HCT116 (cell line): ENCODE measurements at regions not wholly inside any gene's neighbourhood (a gene's known extent, or its start where the extent isn't known, plus 50 kb on each side); places are given as distances from the start of the nearest gene placed in this dataset.

Experiments used
- ATAC-seq: fragments of 200-7000 bp; cut with Tn5 transposase; 2 replicates; pipeline ENCODE4 v1.9.1; 2020; ENCODE audit warnings: mild to moderate bottlenecking, moderate library complexity
- BruUV-seq: library from RNA; stranded (reverse); fragments of 400-500 nt; replicated peaks from 2 replicates; lab custom pipeline; 2021; lab: Mats Ljungman, UMichigan
- CTCF ChIA-PET: fragments of 300-600 bp; sonication (Branson Sonifier 250); formaldehyde crosslinking; loops from one replicate; lab custom pipeline; 2021; ENCODE audit warnings: antibody characterized with exemption; lab: Charles Lee
- POLR2A ChIA-PET: fragments of 300-600, 350-600 bp; sonication (Branson Sonifier 250); formaldehyde crosslinking; loops from one replicate; lab custom pipeline; 2021; ENCODE audit warnings: antibody characterized with exemption; lab: Charles Lee
- RAD21 ChIA-PET, 2 experiments: fragments of 300-600 bp; sonication (Branson Sonifier 250); formaldehyde crosslinking; loops; one replicate each; lab custom pipeline; 2023; ENCODE audit warnings: low total read pairs in 2 of 2; ENCODE audit not compliant: uncharacterized antibody in 2 of 2, unreplicated experiment in 2 of 2, low non-redundant PET in 1 of 2; lab: Charles Lee
- DNase-seq: peaks from one replicate; pipeline ENCODE4 v3.0.0-alpha.2; 2010; ENCODE audit warnings: low read depth, low spot score
- H2AFZ ChIP-seq: fragments of 200-600 bp; shearing (Covaris generic), sonication (generic); 2 replicates; pipeline ENCODE4 v1.6.1; 2017; ENCODE audit warnings: low read depth, mixed run types, mixed read lengths, antibody characterized with exemption, low read length; ENCODE audit not compliant: poor library complexity, severe bottlenecking
- H3K27ac ChIP-seq: 2 replicates; pipeline ENCODE4 v1.5.1; 2012; ENCODE audit warnings: low read depth, low read length
- H3K27me3 ChIP-seq: fragments of 200-600 bp; sonication (generic); 2 replicates; pipeline ENCODE4 v1.6.1; 2016; ENCODE audit warnings: mixed run types, low read length, mixed read lengths; ENCODE audit not compliant: insufficient read depth
- H3K36me3 ChIP-seq, 2 experiments: fragments of 200-500 bp in 1 of 2; fragments of 200-600 bp in 1 of 2; sonication (Bioruptor generic) in 1 of 2; sonication (generic) in 1 of 2; 2 replicates each; pipeline versions ENCODE4 v1.5.1 to v1.6.1; 2014 to 2016; ENCODE audit warnings: low read length in 2 of 2, inconsistent platforms in 1 of 2, mixed read lengths in 1 of 2, mixed run types in 1 of 2; ENCODE audit not compliant: insufficient read depth in 2 of 2, control insufficient read depth in 1 of 2
- H3K4me1 ChIP-seq, 2 experiments: fragments of 200-600 bp in 1 of 2; sonication (generic) in 1 of 2; 2 replicates each; pipeline versions ENCODE4 v1.5.1 to v1.6.1; 2012 to 2017; ENCODE audit warnings: low read length in 2 of 2, inconsistent platforms in 1 of 2, mild to moderate bottlenecking in 1 of 2, mixed read lengths in 1 of 2, mixed run types in 1 of 2, moderate library complexity in 1 of 2; ENCODE audit not compliant: insufficient read depth in 2 of 2, control insufficient read depth in 1 of 2
- H3K4me2 ChIP-seq: fragments of 200-600 bp; sonication (generic); 2 replicates; pipeline ENCODE4 v1.6.1; 2017; ENCODE audit warnings: mixed run types, low read length, mixed read lengths
- H3K4me3 ChIP-seq, 2 experiments: fragments of 200-600 bp in 1 of 2; sonication (generic) in 1 of 2; replicated peaks in 1 of 2; 2 replicates each; pipeline ENCODE4 v1.5.1; 2011 to 2016; ENCODE audit warnings: low read length in 2 of 2, control low read depth in 1 of 2, low read depth in 1 of 2, mild to moderate bottlenecking in 1 of 2, mixed read lengths in 1 of 2, mixed run types in 1 of 2
- H3K79me2 ChIP-seq: fragments of 200-600 bp; sonication (generic); 2 replicates; pipeline ENCODE4 v1.6.1; 2017; ENCODE audit warnings: mild to moderate bottlenecking, mixed run types, low read length, moderate library complexity, mixed read lengths; ENCODE audit not compliant: insufficient read depth
- H3K9ac ChIP-seq: fragments of 200-600 bp; sonication (generic); 2 replicates; pipeline ENCODE4 v1.6.1; 2016; ENCODE audit warnings: low read length, mixed read lengths
- H3K9me2 ChIP-seq: fragments of 200-600 bp; sonication (generic), shearing (Covaris generic); 2 replicates; pipeline ENCODE4 v1.6.1; 2017; ENCODE audit warnings: mixed run types, mild to moderate bottlenecking, moderate library complexity; ENCODE audit not compliant: insufficient read depth
- H3K9me3 ChIP-seq, 2 experiments: fragments of 200-500 bp in 1 of 2; fragments of 200-600 bp in 1 of 2; sonication (Bioruptor generic) in 1 of 2; sonication (generic) in 1 of 2; 2 replicates each; pipeline ENCODE4 v1.6.1; 2014 to 2017; ENCODE audit warnings: low read length in 2 of 2, mixed read lengths in 2 of 2, inconsistent platforms in 1 of 2, low read depth in 1 of 2, mild to moderate bottlenecking in 1 of 2, mixed run types in 1 of 2, moderate library complexity in 1 of 2; ENCODE audit not compliant: control insufficient read depth in 1 of 2, insufficient read depth in 1 of 2
- H4K20me1 ChIP-seq: fragments of 200-600 bp; sonication (generic), shearing (Covaris generic); 2 replicates; pipeline ENCODE4 v1.6.1; 2017; ENCODE audit warnings: mixed run types, mild to moderate bottlenecking, moderate library complexity; ENCODE audit not compliant: insufficient read depth
- ATF3 ChIP-seq: IDR thresholded peaks from 2 replicates; pipeline ENCODE4 v1.6.1; 2012
- CBX3 ChIP-seq: IDR thresholded peaks from 2 replicates; pipeline ENCODE4 v1.6.1; 2012; ENCODE audit warnings: low read depth
- CEBPB ChIP-seq: IDR thresholded peaks from 2 replicates; pipeline ENCODE4 v1.6.1; 2012; ENCODE audit warnings: low read depth
- EGR1 ChIP-seq: IDR thresholded peaks from 2 replicates; pipeline ENCODE4 v1.6.1; 2012; ENCODE audit warnings: low read depth
- EZH2 ChIP-seq: fragments of 200-600 bp; sonication (generic); IDR thresholded peaks from 2 replicates; pipeline ENCODE4 v1.6.1; 2017; ENCODE audit warnings: antibody characterized with exemption, mixed run types
- EZH2phosphoT487 ChIP-seq: fragments of 200-600 bp; IDR thresholded peaks from 2 replicates; pipeline ENCODE4 v1.6.1; 2018; ENCODE audit warnings: antibody characterized with exemption, borderline replicate concordance
- FOSL1 ChIP-seq: IDR thresholded peaks from 2 replicates; pipeline ENCODE4 v1.6.1; 2012; ENCODE audit warnings: low read depth
- JUND ChIP-seq: IDR thresholded peaks from 2 replicates; pipeline ENCODE4 v1.6.1; 2012
- MAX ChIP-seq: IDR thresholded peaks from 2 replicates; pipeline ENCODE4 v1.6.1; 2012
- POLR2A ChIP-seq: IDR thresholded peaks from 2 replicates; pipeline ENCODE4 v1.7.0; 2011; ENCODE audit warnings: borderline replicate concordance; ENCODE audit not compliant: insufficient read depth, insufficient read length; ENCODE audit errors: extremely low read depth
- POLR2AphosphoS5 ChIP-seq: IDR thresholded peaks from 2 replicates; pipeline ENCODE4 v1.6.1; 2011; ENCODE audit warnings: mild to moderate bottlenecking, low read depth, low read length, moderate library complexity
- RAD21 ChIP-seq: IDR thresholded peaks from 2 replicates; pipeline ENCODE4 v1.6.1; 2012; ENCODE audit warnings: low read depth, mild to moderate bottlenecking
- SP1 ChIP-seq: IDR thresholded peaks from 2 replicates; pipeline ENCODE4 v1.6.1; 2012; ENCODE audit warnings: low read depth
- SRF ChIP-seq: IDR thresholded peaks from 2 replicates; pipeline ENCODE4 v1.6.1; 2012; ENCODE audit warnings: low read depth
- YY1 ChIP-seq: IDR thresholded peaks from 2 replicates; pipeline ENCODE4 v1.6.1; 2011; ENCODE audit warnings: low read length, low read depth, moderate library complexity, mild to moderate bottlenecking; ENCODE audit not compliant: insufficient replicate concordance; ENCODE audit errors: extremely low read depth
- ZBTB33 ChIP-seq: IDR thresholded peaks from 2 replicates; pipeline ENCODE4 v1.6.1; 2011; ENCODE audit warnings: mild to moderate bottlenecking, low read length, moderate library complexity; ENCODE audit not compliant: insufficient replicate concordance; ENCODE audit errors: extremely low read depth
- ZFX ChIP-seq: fragments of 450-650 bp; IDR thresholded peaks from 2 replicates; pipeline ENCODE4 v1.6.1; 2017
- intact Hi-C: fragments of 100-400 bp; cut with micrococcal nuclease; formaldehyde crosslinking; loops from 2 replicates; pipeline ENCODE4 v1.10.0; 2022
- TF ChIP-seq, protein P1 (sequence below), 3 experiments: fragments of 200-600 bp in 1 of 3; sonication (generic) in 1 of 3; IDR thresholded peaks in 2 of 3; conservative IDR thresholded peaks in 1 of 3; 2 replicates each; pipeline ENCODE4 v1.5.1; 2012 to 2017; ENCODE audit warnings: low read depth in 2 of 3, low read length in 2 of 3, antibody characterized with exemption in 1 of 3, borderline replicate concordance in 1 of 3, control low read depth in 1 of 3, mild to moderate bottlenecking in 1 of 3, mixed read lengths in 1 of 3, mixed run types in 1 of 3, moderate library complexity in 1 of 3; ENCODE audit not compliant: insufficient read depth in 1 of 3

GRCh38 chr12:113548467-113548866, 76.8 kb upstream of the LHX5 start:
- ATAC-seq, result no peak
- POLR2A ChIA-PET, result no interaction called here
- Histone ChIP-seq H3K9me2 (no peaks in the 10 kb centered on the region), H3K79me2 (no peaks in the 10 kb centered on the region), H3K27ac (no peak overlapping the region), H3K4me3 (no peak overlapping the region), H4K20me1 (no peaks in the 10 kb centered on the region), H3K36me3 (no peaks in the 10 kb centered on the region), H3K4me1 (no peaks in the 10 kb centered on the region), H3K9ac (no peak overlapping the region), H3K27me3 (0 out of 2 replicates have a peak, but pooled peaks cover 9% of the 10 kb centered on the region), H3K4me2 (no peak overlapping the region), H3K9me3 (peaks cover 0 to 9% of the 10 kb centered on the region in 2 experiments; a peak in 1 of 4 replicates), H2AFZ (no peak overlapping the region)
- no TSS peak for BruUV-seq
- RAD21 ChIA-PET, result no interaction called here
- no peak for DNase-seq
- TF ChIP-seq, protein P1, sequence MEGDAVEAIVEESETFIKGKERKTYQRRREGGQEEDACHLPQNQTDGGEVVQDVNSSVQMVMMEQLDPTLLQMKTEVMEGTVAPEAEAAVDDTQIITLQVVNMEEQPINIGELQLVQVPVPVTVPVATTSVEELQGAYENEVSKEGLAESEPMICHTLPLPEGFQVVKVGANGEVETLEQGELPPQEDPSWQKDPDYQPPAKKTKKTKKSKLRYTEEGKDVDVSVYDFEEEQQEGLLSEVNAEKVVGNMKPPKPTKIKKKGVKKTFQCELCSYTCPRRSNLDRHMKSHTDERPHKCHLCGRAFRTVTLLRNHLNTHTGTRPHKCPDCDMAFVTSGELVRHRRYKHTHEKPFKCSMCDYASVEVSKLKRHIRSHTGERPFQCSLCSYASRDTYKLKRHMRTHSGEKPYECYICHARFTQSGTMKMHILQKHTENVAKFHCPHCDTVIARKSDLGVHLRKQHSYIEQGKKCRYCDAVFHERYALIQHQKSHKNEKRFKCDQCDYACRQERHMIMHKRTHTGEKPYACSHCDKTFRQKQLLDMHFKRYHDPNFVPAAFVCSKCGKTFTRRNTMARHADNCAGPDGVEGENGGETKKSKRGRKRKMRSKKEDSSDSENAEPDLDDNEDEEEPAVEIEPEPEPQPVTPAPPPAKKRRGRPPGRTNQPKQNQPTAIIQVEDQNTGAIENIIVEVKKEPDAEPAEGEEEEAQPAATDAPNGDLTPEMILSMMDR (IDR thresholded peaks at IDR 0.05 in 2 of 3, conservative IDR thresholded peaks at IDR 0.05 in 1 of 3; ENCODE audit: borderline replicate concordance in 1 of 3, insufficient read depth in 1 of 3, low read depth in 2 of 3, low read length in 2 of 3), result no peak
- TF ChIP-seq ZFX, result no peak
- no peak for TF ChIP-seq FOSL1
- no peak for TF ChIP-seq POLR2AphosphoS5
- TF ChIP-seq CEBPB, result no peak
- TF ChIP-seq EGR1, result no peak
- no peak for TF ChIP-seq SP1
- no peak for TF ChIP-seq CBX3
- TF ChIP-seq ZBTB33, result no peak
- TF ChIP-seq YY1, result no peak
- no peak for TF ChIP-seq EZH2phosphoT487
- TF ChIP-seq SRF, result no peak
- TF ChIP-seq RAD21, result no peak
- TF ChIP-seq POLR2A, result no peak
- no peak for TF ChIP-seq EZH2
- no peak for TF ChIP-seq ATF3
- no peak for TF ChIP-seq MAX
- TF ChIP-seq JUND, result no peak
- intact Hi-C loops, result no loop called here
- CTCF ChIA-PET, result no interaction called here
